ENCODE measurements at regions not wholly inside any gene's neighbourhood (a gene's known extent, or its start where the extent isn't known, plus 50 kb on each side); places are given as distances from the start of the nearest gene placed in this dataset.

- TF ChIP-seq GATA2 (IDR thresholded peaks at IDR 0.05; ENCODE audit: low read depth, low read length) (no peak), GATA3 (IDR thresholded peaks at IDR 0.05; ENCODE audit: low read depth, low read length) (no peak)
Measured at GRCh38 chr2:13508671-13509070, 791.9 kb downstream of the TRIB2 start.

Data from SH-SY5Y (cell line).